DND-41 (cell line): ENCODE measurements at regions not wholly inside any gene's neighbourhood (a gene's known extent, or its start where the extent isn't known, plus 50 kb on each side); places are given as distances from the start of the nearest gene placed in this dataset.

Source experiments
- ATAC-seq: fragments of 200-7000 bp; cut with Tn5 transposase; 3 replicates; pipeline ENCODE4 v1.9.1; 2021; ENCODE audit warnings: low read depth; ENCODE audit not compliant: insufficient read depth
- DNase-seq: peaks from one replicate; pipeline ENCODE4 v3.0.0-alpha.2; 2020
- H2AFZ ChIP-seq: 2 replicates; pipeline ENCODE4 v1.6.0; 2012; ENCODE audit warnings: low read depth, low read length
- H3K27ac ChIP-seq: 2 replicates; pipeline ENCODE4 v1.5.1; 2012; ENCODE audit warnings: low read length, inconsistent platforms
- H3K27me3 ChIP-seq: fragments of 200-600 bp; sonication (generic); 2 replicates; pipeline ENCODE4 v1.6.0; 2012; ENCODE audit warnings: low read length, mild to moderate bottlenecking, inconsistent platforms; ENCODE audit not compliant: insufficient read depth, poor library complexity
- H3K36me3 ChIP-seq: 2 replicates; pipeline ENCODE4 v1.5.1; 2012; ENCODE audit warnings: low read length, inconsistent platforms; ENCODE audit not compliant: insufficient read depth
- H3K4me1 ChIP-seq: 2 replicates; pipeline ENCODE4 v1.5.1; 2012; ENCODE audit warnings: mild to moderate bottlenecking, low read length; ENCODE audit not compliant: insufficient read depth
- H3K4me2 ChIP-seq: 2 replicates; pipeline ENCODE4 v1.6.0; 2012; ENCODE audit warnings: mild to moderate bottlenecking, moderate library complexity, low read length, inconsistent platforms; ENCODE audit not compliant: insufficient read depth
- H3K4me3 ChIP-seq, 2 experiments: fragments of 200-600 bp in 1 of 2; shearing (Covaris generic) in 1 of 2; 2 replicates each; pipeline ENCODE4 v1.5.1; 2012 to 2016; ENCODE audit warnings: inconsistent platforms in 2 of 2, low read length in 2 of 2, mild to moderate bottlenecking in 2 of 2, low read depth in 1 of 2, moderate library complexity in 1 of 2
- H3K79me2 ChIP-seq: 2 replicates; pipeline ENCODE4 v1.6.0; 2012; ENCODE audit warnings: low read length, inconsistent platforms; ENCODE audit not compliant: insufficient read depth
- H3K9ac ChIP-seq: 2 replicates; pipeline ENCODE4 v1.6.0; 2012; ENCODE audit warnings: low read depth, mild to moderate bottlenecking, inconsistent platforms, low read length, moderate library complexity
- H3K9me3 ChIP-seq: 2 replicates; pipeline ENCODE4 v1.5.1; 2012; ENCODE audit warnings: low read length, moderate library complexity, mild to moderate bottlenecking, inconsistent platforms; ENCODE audit not compliant: insufficient read depth, severe bottlenecking
- H4K20me1 ChIP-seq: 2 replicates; pipeline ENCODE4 v1.6.0; 2012; ENCODE audit warnings: low read length; ENCODE audit not compliant: insufficient read depth
- EZH2 ChIP-seq: IDR thresholded peaks from 3 replicates; pipeline ENCODE4 v1.6.1; 2012; ENCODE audit warnings: borderline replicate concordance, low read depth, mild to moderate bottlenecking, moderate library complexity, low read length, inconsistent platforms; ENCODE audit not compliant: severe bottlenecking
- TF ChIP-seq, protein P1 (sequence below): IDR thresholded peaks from 2 replicates; pipeline ENCODE4 v1.5.1; 2012; ENCODE audit warnings: borderline replicate concordance, low read length, moderate library complexity, mild to moderate bottlenecking; ENCODE audit not compliant: poor library complexity, severe bottlenecking; ENCODE audit errors: extremely low read depth

DNA sequence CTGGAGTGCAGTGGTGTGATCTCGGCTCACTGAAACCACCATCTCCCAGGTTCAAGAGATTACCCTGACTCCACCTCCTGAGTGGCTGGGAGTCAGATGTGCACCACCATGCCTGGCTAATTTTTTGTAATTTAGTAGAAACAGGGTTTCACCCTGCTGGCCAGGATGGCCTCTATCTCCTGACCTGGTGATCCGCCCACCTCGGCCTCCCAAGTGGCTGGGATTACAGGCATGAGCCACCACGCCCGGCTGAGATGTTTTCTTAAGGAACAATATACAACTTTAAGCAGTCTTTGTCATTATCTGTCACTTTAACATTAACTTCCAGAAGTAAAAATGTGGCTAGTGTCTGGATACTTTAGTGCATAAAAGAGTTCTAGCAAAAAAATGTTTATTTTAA, 272.6 kb upstream of the FAT3 start:
- no peak for ATAC-seq
- Histone ChIP-seq H3K79me2 (no peaks in the 10 kb centered on the region), H3K4me2 (no peak overlapping the region), H3K9ac (no peak overlapping the region), H3K27me3 (no peaks in the 10 kb centered on the region), H4K20me1 (no peaks in the 10 kb centered on the region), H3K36me3 (no peaks in the 10 kb centered on the region), H3K27ac (no peak overlapping the region), H2AFZ (no peak overlapping the region), H3K4me1 (no peaks in the 10 kb centered on the region), H3K9me3 (no peaks in the 10 kb centered on the region), H3K4me3 (no peak overlapping the region)
- DNase-seq: no peak
- no peak for TF ChIP-seq EZH2
- TF ChIP-seq, protein P1, sequence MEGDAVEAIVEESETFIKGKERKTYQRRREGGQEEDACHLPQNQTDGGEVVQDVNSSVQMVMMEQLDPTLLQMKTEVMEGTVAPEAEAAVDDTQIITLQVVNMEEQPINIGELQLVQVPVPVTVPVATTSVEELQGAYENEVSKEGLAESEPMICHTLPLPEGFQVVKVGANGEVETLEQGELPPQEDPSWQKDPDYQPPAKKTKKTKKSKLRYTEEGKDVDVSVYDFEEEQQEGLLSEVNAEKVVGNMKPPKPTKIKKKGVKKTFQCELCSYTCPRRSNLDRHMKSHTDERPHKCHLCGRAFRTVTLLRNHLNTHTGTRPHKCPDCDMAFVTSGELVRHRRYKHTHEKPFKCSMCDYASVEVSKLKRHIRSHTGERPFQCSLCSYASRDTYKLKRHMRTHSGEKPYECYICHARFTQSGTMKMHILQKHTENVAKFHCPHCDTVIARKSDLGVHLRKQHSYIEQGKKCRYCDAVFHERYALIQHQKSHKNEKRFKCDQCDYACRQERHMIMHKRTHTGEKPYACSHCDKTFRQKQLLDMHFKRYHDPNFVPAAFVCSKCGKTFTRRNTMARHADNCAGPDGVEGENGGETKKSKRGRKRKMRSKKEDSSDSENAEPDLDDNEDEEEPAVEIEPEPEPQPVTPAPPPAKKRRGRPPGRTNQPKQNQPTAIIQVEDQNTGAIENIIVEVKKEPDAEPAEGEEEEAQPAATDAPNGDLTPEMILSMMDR: no peak

- Histone ChIP-seq H4K20me1 (no peaks in the 10 kb centered on the region), H3K27me3 (no peaks in the 10 kb centered on the region), H3K27ac (no peak overlapping the region), H3K9me3 (no peaks in the 10 kb centered on the region), H3K4me2 (no peak overlapping the region), H3K4me3 (no peak overlapping the region), H2AFZ (no peak overlapping the region), H3K4me1 (no peaks in the 10 kb centered on the region), H3K36me3 (no peaks in the 10 kb centered on the region), H3K9ac (no peak overlapping the region), H3K79me2 (no peaks in the 10 kb centered on the region)
- TF ChIP-seq EZH2: no peak
- TF ChIP-seq, protein P1: no peak
- DNase-seq (no peak), ATAC-seq (no peak)
Measured at GRCh38 chr11:91947215-91947820, 277.3 kb upstream of the FAT3 start.

- no peaks in the 10 kb centered on the region for H3K79me2 ChIP-seq
- H3K4me3 ChIP-seq: no peak overlapping the region
- ATAC-seq: no peak
- H2AFZ ChIP-seq: no peak overlapping the region
- no peaks in the 10 kb centered on the region for H3K4me1 ChIP-seq
- no peaks in the 10 kb centered on the region for H3K27me3 ChIP-seq
- H3K9ac ChIP-seq: no peak overlapping the region
- H3K4me2 ChIP-seq: no peak overlapping the region
- H3K27ac ChIP-seq: no peak overlapping the region
- H3K36me3 ChIP-seq: no peaks in the 10 kb centered on the region
- no peak for DNase-seq
- TF ChIP-seq EZH2: no peak
- TF ChIP-seq, protein P1: no peak
- H3K9me3 ChIP-seq: no peaks in the 10 kb centered on the region
- H4K20me1 ChIP-seq: no peaks in the 10 kb centered on the region
Measured at GRCh38 chr11:91946397-91946951, 278.1 kb upstream of the FAT3 start.
